ENCODE measurements at regions not wholly inside any gene's neighbourhood (a gene's known extent, or its start where the extent isn't known, plus 50 kb on each side); places are given as distances from the start of the nearest gene placed in this dataset.

DNA sequence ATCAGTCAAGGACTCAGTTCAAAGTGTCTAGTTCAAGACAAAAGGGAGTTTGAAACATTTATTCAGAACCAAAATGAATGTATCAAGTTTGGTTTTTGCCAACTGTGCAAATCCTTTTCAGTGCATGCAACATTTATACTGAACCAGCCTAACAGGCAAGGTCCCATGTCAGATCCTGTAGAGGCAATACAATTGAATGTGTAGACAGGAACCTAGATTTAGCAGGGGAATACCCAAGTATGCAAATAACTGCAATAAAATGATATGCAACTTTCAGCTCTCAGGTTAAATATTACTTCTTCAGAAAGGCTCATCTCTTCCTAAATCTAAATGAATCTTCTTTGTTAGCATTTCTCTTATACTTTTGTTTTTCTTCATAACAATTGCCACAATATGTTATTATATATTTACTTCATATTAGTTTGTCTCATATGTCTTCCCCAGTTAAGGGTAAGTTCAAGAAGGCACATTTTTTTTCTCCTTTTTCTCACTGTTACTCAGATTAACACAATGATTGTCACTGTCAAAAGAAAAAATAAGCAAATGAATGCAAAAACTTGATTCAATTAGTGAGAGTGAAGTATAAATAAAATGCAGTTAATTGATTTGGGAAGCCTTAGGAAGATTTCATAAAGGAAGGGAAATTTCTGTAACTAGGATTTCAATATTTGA, 163.9 kb upstream of the RASA1 start:
- ChIA-PET CTCF (interaction anchor here (1.0 kb wide), 1 partner anchor 14 kb away, joined by 3 read pairs; no protein-coding TSS in a partner anchor), POLR2A (no interaction called here)
- no peak overlapping the region for H3K27ac ChIP-seq (ENCODE audit: low read depth, low read length)
- no peaks in the 10 kb centered on the region for H3K27me3 ChIP-seq (ENCODE audit: control insufficient read depth, insufficient read depth, low read length)
- TF ChIP-seq, protein P1, sequence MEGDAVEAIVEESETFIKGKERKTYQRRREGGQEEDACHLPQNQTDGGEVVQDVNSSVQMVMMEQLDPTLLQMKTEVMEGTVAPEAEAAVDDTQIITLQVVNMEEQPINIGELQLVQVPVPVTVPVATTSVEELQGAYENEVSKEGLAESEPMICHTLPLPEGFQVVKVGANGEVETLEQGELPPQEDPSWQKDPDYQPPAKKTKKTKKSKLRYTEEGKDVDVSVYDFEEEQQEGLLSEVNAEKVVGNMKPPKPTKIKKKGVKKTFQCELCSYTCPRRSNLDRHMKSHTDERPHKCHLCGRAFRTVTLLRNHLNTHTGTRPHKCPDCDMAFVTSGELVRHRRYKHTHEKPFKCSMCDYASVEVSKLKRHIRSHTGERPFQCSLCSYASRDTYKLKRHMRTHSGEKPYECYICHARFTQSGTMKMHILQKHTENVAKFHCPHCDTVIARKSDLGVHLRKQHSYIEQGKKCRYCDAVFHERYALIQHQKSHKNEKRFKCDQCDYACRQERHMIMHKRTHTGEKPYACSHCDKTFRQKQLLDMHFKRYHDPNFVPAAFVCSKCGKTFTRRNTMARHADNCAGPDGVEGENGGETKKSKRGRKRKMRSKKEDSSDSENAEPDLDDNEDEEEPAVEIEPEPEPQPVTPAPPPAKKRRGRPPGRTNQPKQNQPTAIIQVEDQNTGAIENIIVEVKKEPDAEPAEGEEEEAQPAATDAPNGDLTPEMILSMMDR (IDR thresholded peaks at IDR 0.05; ENCODE audit: low read depth, low read length) = no peak
- DNase-seq (ENCODE audit: low read depth, low spot score) = no peak
- no peak overlapping the region for H3K4me3 ChIP-seq (ENCODE audit: low read depth, low read length)
- no peaks in the 10 kb centered on the region for H3K9me3 ChIP-seq (ENCODE audit: control insufficient read depth, insufficient read depth, low read length)

DNA sequence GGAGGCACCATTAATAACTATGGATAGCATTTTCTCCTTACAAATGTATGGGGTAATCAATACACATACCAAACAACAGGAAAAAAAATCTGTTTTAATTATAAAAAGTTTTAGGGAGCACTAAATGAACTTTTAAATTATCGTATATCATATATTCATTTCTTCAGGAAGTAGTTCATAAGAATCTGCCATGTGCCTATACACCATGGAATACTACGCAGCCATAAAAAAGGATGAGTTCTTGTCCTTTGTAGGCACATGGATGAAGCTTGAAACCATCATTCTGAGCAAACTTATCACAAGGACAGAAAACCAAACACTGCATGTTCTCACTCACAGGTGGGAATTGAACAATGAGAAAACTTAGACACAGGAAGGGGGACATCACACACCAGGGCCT, 162.1 kb upstream of the RASA1 start:
- TF ChIP-seq, protein P1 (IDR thresholded peaks at IDR 0.05; ENCODE audit: low read depth, low read length) = no peak
- no peak overlapping the region for H3K27ac ChIP-seq (ENCODE audit: low read depth, low read length)
- no peak overlapping the region for H3K4me3 ChIP-seq (ENCODE audit: low read depth, low read length)
- no peaks in the 10 kb centered on the region for H3K9me3 ChIP-seq (ENCODE audit: control insufficient read depth, insufficient read depth, low read length)
- POLR2A ChIA-PET = no interaction called here
- H3K27me3 ChIP-seq (ENCODE audit: control insufficient read depth, insufficient read depth, low read length) = no peaks in the 10 kb centered on the region
- DNase-seq (ENCODE audit: low read depth, low spot score) = no peak
- CTCF ChIA-PET = no interaction called here

- Histone ChIP-seq H3K9me3 (ENCODE audit: control insufficient read depth, insufficient read depth, low read length) (no peaks in the 10 kb centered on the region), H3K4me3 (ENCODE audit: low read depth, low read length) (no peak overlapping the region), H3K27ac (ENCODE audit: low read depth, low read length) (no peak overlapping the region), H3K27me3 (ENCODE audit: control insufficient read depth, insufficient read depth, low read length) (no peaks in the 10 kb centered on the region)
- no peak for DNase-seq (ENCODE audit: low read depth, low spot score)
- TF ChIP-seq, protein P1 (IDR thresholded peaks at IDR 0.05; ENCODE audit: low read depth, low read length) = no peak
- ChIA-PET CTCF (no interaction called here), POLR2A (no interaction called here)
These were observed 157.9 kb upstream of the RASA1 start for GRCh38 chr5:87109746-87110145.

- no peaks in the 10 kb centered on the region for H3K27me3 ChIP-seq (ENCODE audit: control insufficient read depth, insufficient read depth, low read length)
- TF ChIP-seq, protein P1 (IDR thresholded peaks at IDR 0.05; ENCODE audit: low read depth, low read length) = no peak
- POLR2A ChIA-PET = no interaction called here
- no peak for DNase-seq (ENCODE audit: low read depth, low spot score)
- H3K4me3 ChIP-seq (ENCODE audit: low read depth, low read length) = no peak overlapping the region
- CTCF ChIA-PET = no interaction called here
- no peak overlapping the region for H3K27ac ChIP-seq (ENCODE audit: low read depth, low read length)
- no peaks in the 10 kb centered on the region for H3K9me3 ChIP-seq (ENCODE audit: control insufficient read depth, insufficient read depth, low read length)
These were observed 157.0 kb upstream of the RASA1 start for GRCh38 chr5:87110721-87111120.

DNA sequence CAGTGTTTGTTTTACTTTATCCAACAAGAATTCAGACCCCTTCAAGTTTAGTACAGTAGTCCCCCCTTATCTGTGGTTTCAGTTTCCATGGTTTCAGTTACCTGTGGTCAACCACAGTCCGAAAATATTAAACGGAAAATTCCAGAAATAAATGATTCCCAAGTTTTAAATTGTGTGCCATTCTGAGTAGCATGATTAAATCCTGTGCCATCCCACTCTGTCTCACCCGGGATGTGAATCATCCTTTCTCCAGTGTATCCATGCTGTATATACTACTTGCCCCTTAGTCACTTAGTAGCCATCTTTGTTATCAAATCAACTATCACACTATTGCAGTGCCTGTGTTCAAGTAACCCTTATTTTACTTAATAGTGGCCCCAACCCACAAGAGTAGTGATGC, 153.8 kb upstream of the RASA1 start:
- H3K4me3 ChIP-seq (ENCODE audit: low read depth, low read length) = no peak overlapping the region
- no peak overlapping the region for H3K27ac ChIP-seq (ENCODE audit: low read depth, low read length)
- H3K9me3 ChIP-seq (ENCODE audit: control insufficient read depth, insufficient read depth, low read length) = peaks cover 2% of the 10 kb centered on the region; the same call in 1 of the 2 replicates
- DNase-seq (ENCODE audit: low read depth, low spot score) = peak; percentile 44
- ChIA-PET CTCF (no interaction called here), POLR2A (no interaction called here)
- TF ChIP-seq, protein P1 (IDR thresholded peaks at IDR 0.05; ENCODE audit: low read depth, low read length) = no peak
- no peaks in the 10 kb centered on the region for H3K27me3 ChIP-seq (ENCODE audit: control insufficient read depth, insufficient read depth, low read length)
